ENCODE measurements at regions not wholly inside any gene's neighbourhood (a gene's known extent, or its start where the extent isn't known, plus 50 kb on each side); places are given as distances from the start of the nearest gene placed in this dataset.
"Not testable (repeated sequence)": the region's sequence is repeated elsewhere in the genome, so short reads cannot be mapped to it uniquely, and the experiment has no call there.

DNA sequence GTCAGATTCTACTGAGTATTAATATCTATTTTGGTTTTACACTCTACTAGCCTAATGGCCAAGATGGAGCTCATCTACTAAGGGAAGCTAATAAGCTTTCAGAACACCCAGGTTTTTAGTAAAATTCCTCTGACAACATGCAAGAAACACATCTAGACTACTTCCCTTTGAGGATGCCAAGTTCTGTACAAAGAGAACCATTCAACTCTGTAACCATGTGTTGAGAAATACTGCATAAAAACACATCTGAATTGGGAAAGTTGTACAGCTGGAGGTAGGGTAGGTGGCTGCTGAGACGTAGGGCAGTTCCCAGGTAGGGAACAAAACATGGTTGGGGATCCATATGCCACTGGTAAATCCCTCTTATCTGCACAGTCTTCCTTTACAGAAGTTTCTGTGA is 66.2 kb downstream of the SC5D start:
- no peak overlapping the region for H3K4me3 ChIP-seq (ENCODE audit: low read depth in 1 of 5, low read length in 5 of 5)
- peaks cover 0 to 6% (median 0%) of the 10 kb centered on the region in 5 donors for H3K27me3 ChIP-seq (ENCODE audit: control insufficient read depth in 5 of 5, insufficient read depth in 4 of 5, low read length in 5 of 5)
- H3K9me3 ChIP-seq (ENCODE audit: control insufficient read depth in 5 of 5, low read length in 5 of 5) = no peaks in the 10 kb centered on the region
- H3K4me1 ChIP-seq (ENCODE audit: control insufficient read depth in 5 of 5, insufficient read depth in 5 of 5, low read length in 5 of 5) = no peaks in the 10 kb centered on the region
- H3K36me3 ChIP-seq (ENCODE audit: control insufficient read depth in 5 of 5, insufficient read depth in 5 of 5, low read length in 5 of 5) = no peaks in the 10 kb centered on the region
- no peak overlapping the region for H3K9ac ChIP-seq (ENCODE audit: low read length in 5 of 5)
- H3K27ac ChIP-seq (ENCODE audit: low read depth, low read length) = no peak overlapping the region

- Histone ChIP-seq H3K9me3 (ENCODE audit: control insufficient read depth in 5 of 5, low read length in 5 of 5) (no peaks in the 10 kb centered on the region), H3K27me3 (ENCODE audit: control insufficient read depth in 5 of 5, insufficient read depth in 4 of 5, low read length in 5 of 5) (peaks cover 0 to 6% (median 0%) of the 10 kb centered on the region in 5 donors), H3K4me3 (ENCODE audit: low read depth in 1 of 5, low read length in 5 of 5) (no peak overlapping the region), H3K36me3 (ENCODE audit: control insufficient read depth in 5 of 5, insufficient read depth in 5 of 5, low read length in 5 of 5) (no peaks in the 10 kb centered on the region), H3K27ac (ENCODE audit: low read depth, low read length) (no peak overlapping the region), H3K4me1 (ENCODE audit: control insufficient read depth in 5 of 5, insufficient read depth in 5 of 5, low read length in 5 of 5) (no peaks in the 10 kb centered on the region), H3K9ac (ENCODE audit: low read length in 5 of 5) (no peak overlapping the region)
Measured at GRCh38 chr11:121359591-121359990, 67.0 kb downstream of the SC5D start.

DNA sequence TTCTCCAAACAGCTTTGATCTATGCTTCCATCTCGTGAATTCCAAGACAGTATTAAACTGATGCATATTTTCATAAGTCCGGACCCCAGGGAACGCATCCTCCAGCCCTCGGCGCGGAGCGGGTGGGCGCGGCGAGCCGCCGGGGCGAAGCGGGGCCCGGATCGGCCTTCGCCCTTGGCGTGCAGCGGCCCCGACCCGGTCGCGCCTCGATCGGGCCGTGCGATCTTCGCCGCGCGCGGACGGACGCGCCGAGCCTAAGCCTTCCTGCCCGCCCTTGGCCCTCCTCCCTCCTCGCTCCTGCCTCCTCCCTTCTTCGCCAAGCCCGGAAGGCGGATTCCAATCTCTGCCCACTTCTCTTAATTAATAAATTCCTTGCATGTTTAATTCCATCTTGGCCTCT is 70.4 kb downstream of the SC5D start:
- not testable (repeated sequence) for H3K27me3 ChIP-seq (ENCODE audit: control insufficient read depth in 5 of 5, insufficient read depth in 4 of 5, low read length in 5 of 5); H3K27ac ChIP-seq (ENCODE audit: low read depth, low read length); H3K9ac ChIP-seq (ENCODE audit: low read length in 5 of 5); H3K4me3 ChIP-seq (ENCODE audit: low read depth in 1 of 5, low read length in 5 of 5); H3K9me3 ChIP-seq (ENCODE audit: control insufficient read depth in 5 of 5, low read length in 5 of 5); H3K36me3 ChIP-seq (ENCODE audit: control insufficient read depth in 5 of 5, insufficient read depth in 5 of 5, low read length in 5 of 5)
- peaks cover 0 to 10% (median 7%) of the 10 kb centered on the region in 5 donors for H3K4me1 ChIP-seq (ENCODE audit: control insufficient read depth in 5 of 5, insufficient read depth in 5 of 5, low read length in 5 of 5)

GRCh38 chr11:121365304-121365703 is 72.7 kb downstream of the SC5D start:
- Histone ChIP-seq H3K9ac (ENCODE audit: low read length in 5 of 5) (no peak overlapping the region), H3K27ac (ENCODE audit: low read depth, low read length) (no peak overlapping the region), H3K9me3 (ENCODE audit: control insufficient read depth in 5 of 5, low read length in 5 of 5) (no peaks in the 10 kb centered on the region), H3K27me3 (ENCODE audit: control insufficient read depth in 5 of 5, insufficient read depth in 4 of 5, low read length in 5 of 5) (no peaks in the 10 kb centered on the region), H3K36me3 (ENCODE audit: control insufficient read depth in 5 of 5, insufficient read depth in 5 of 5, low read length in 5 of 5) (no peaks in the 10 kb centered on the region), H3K4me3 (ENCODE audit: low read depth in 1 of 5, low read length in 5 of 5) (no peak overlapping the region), H3K4me1 (ENCODE audit: control insufficient read depth in 5 of 5, insufficient read depth in 5 of 5, low read length in 5 of 5) (peaks cover 0 to 10% (median 7%) of the 10 kb centered on the region in 5 donors)

GRCh38 chr11:121366038-121366437 is 73.5 kb downstream of the SC5D start:
- H3K27ac ChIP-seq (ENCODE audit: low read depth, low read length) = no peak overlapping the region
- peaks cover 0 to 10% (median 7%) of the 10 kb centered on the region in 5 donors for H3K4me1 ChIP-seq (ENCODE audit: control insufficient read depth in 5 of 5, insufficient read depth in 5 of 5, low read length in 5 of 5)
- no peak overlapping the region for H3K4me3 ChIP-seq (ENCODE audit: low read depth in 1 of 5, low read length in 5 of 5)
- no peaks in the 10 kb centered on the region for H3K36me3 ChIP-seq (ENCODE audit: control insufficient read depth in 5 of 5, insufficient read depth in 5 of 5, low read length in 5 of 5)
- no peak overlapping the region for H3K9ac ChIP-seq (ENCODE audit: low read length in 5 of 5)
- H3K9me3 ChIP-seq (ENCODE audit: control insufficient read depth in 5 of 5, low read length in 5 of 5) = no peaks in the 10 kb centered on the region
- H3K27me3 ChIP-seq (ENCODE audit: control insufficient read depth in 5 of 5, insufficient read depth in 4 of 5, low read length in 5 of 5) = no peaks in the 10 kb centered on the region

DNA sequence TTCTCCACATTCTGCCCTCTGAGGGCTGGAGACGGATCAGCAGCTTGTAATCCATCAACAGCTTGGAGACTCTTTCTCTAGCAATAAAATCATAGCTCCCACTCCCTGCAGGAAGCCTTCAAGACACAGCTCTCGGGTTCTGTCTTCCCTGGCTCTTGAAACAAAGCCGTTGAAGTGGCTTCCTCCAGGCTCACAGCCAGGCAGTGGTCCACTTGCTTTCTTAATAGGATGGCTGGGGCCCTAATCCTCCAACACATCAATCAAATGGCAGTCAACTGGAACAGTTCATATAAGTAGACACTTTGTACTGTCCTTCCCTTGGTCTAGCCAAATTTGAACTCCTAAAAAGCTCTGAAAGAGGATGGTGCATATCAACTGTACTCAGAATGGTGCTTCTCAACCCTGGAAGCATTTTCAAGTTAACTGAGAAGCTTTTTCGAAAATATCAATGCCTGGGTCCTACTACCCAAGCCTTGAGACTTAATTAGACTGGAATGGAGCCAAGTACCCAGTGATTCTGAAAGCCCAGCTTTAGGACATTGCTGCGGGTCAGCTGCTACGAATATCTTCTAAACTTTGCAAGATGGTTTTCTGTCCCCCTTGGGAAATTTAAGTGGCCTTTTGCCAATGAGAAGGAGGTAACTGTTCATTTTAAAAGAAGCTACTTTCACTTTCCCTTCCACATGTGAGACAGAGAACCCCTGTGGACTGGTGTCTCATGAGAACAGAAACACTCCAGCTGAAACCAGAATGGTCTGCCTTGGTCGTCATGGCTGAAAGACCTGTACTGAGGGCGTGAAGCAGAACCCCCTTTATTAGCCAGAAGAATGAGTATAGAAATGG is 74.7 kb downstream of the SC5D start:
- H3K36me3 ChIP-seq (ENCODE audit: control insufficient read depth in 5 of 5, insufficient read depth in 5 of 5, low read length in 5 of 5) = no peaks in the 10 kb centered on the region
- no peak overlapping the region for H3K9ac ChIP-seq (ENCODE audit: low read length in 5 of 5)
- H3K27ac ChIP-seq (ENCODE audit: low read depth, low read length) = no peak overlapping the region
- H3K27me3 ChIP-seq (ENCODE audit: control insufficient read depth in 5 of 5, insufficient read depth in 4 of 5, low read length in 5 of 5) = no peaks in the 10 kb centered on the region
- H3K4me1 ChIP-seq (ENCODE audit: control insufficient read depth in 5 of 5, insufficient read depth in 5 of 5, low read length in 5 of 5) = peaks cover 0 to 10% (median 7%) of the 10 kb centered on the region in 5 donors
- peak overlapping the region in 2 of 5 donors; percentile 3 to 39 for H3K4me3 ChIP-seq (ENCODE audit: low read depth in 1 of 5, low read length in 5 of 5)
- no peaks in the 10 kb centered on the region for H3K9me3 ChIP-seq (ENCODE audit: control insufficient read depth in 5 of 5, low read length in 5 of 5)

DNA sequence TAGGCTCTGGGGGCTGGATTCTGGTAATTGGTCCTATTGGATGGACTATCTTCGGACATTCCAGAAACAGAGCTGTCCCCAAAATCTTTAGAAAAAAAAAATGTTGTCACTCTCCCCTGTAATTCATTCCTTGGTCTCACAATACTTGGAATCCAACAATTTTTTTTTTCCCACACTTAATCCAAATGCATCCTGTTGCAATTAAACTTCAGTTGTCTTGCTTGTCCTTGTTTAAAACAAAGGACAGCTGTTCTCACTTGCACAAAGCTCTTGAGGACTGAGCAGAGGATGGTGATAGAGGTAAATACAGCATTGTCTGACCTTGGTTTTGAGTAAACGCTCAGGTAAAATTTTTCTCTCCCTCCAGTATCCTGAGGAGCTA is 75.3 kb downstream of the SC5D start:
- Histone ChIP-seq H3K9me3 (ENCODE audit: control insufficient read depth in 5 of 5, low read length in 5 of 5) (no peaks in the 10 kb centered on the region), H3K27ac (ENCODE audit: low read depth, low read length) (no peak overlapping the region), H3K27me3 (ENCODE audit: control insufficient read depth in 5 of 5, insufficient read depth in 4 of 5, low read length in 5 of 5) (no peaks in the 10 kb centered on the region), H3K4me1 (ENCODE audit: control insufficient read depth in 5 of 5, insufficient read depth in 5 of 5, low read length in 5 of 5) (peaks cover 0 to 10% (median 7%) of the 10 kb centered on the region in 5 donors), H3K9ac (ENCODE audit: low read length in 5 of 5) (no peak overlapping the region), H3K4me3 (ENCODE audit: low read depth in 1 of 5, low read length in 5 of 5) (peak overlapping the region in 1 of 5 donors; percentile 3), H3K36me3 (ENCODE audit: control insufficient read depth in 5 of 5, insufficient read depth in 5 of 5, low read length in 5 of 5) (no peaks in the 10 kb centered on the region)

GRCh38 chr11:121368364-121369240 is 76.0 kb downstream of the SC5D start:
- H3K9ac ChIP-seq (ENCODE audit: low read length in 5 of 5) = no peak overlapping the region
- H3K27ac ChIP-seq (ENCODE audit: low read depth, low read length) = no peak overlapping the region
- H3K4me1 ChIP-seq (ENCODE audit: control insufficient read depth in 5 of 5, insufficient read depth in 5 of 5, low read length in 5 of 5) = peaks cover 0 to 10% (median 7%) of the 10 kb centered on the region in 5 donors
- H3K4me3 ChIP-seq (ENCODE audit: low read depth in 1 of 5, low read length in 5 of 5) = no peak overlapping the region
- no peaks in the 10 kb centered on the region for H3K9me3 ChIP-seq (ENCODE audit: control insufficient read depth in 5 of 5, low read length in 5 of 5)
- H3K36me3 ChIP-seq (ENCODE audit: control insufficient read depth in 5 of 5, insufficient read depth in 5 of 5, low read length in 5 of 5) = no peaks in the 10 kb centered on the region
- H3K27me3 ChIP-seq (ENCODE audit: control insufficient read depth in 5 of 5, insufficient read depth in 4 of 5, low read length in 5 of 5) = no peaks in the 10 kb centered on the region

- H3K4me3 ChIP-seq (ENCODE audit: low read depth in 1 of 5, low read length in 5 of 5) = no peak overlapping the region
- peaks cover 0 to 10% (median 7%) of the 10 kb centered on the region in 5 donors for H3K4me1 ChIP-seq (ENCODE audit: control insufficient read depth in 5 of 5, insufficient read depth in 5 of 5, low read length in 5 of 5)
- H3K36me3 ChIP-seq (ENCODE audit: control insufficient read depth in 5 of 5, insufficient read depth in 5 of 5, low read length in 5 of 5) = no peaks in the 10 kb centered on the region
- H3K27me3 ChIP-seq (ENCODE audit: control insufficient read depth in 5 of 5, insufficient read depth in 4 of 5, low read length in 5 of 5) = no peaks in the 10 kb centered on the region
- H3K27ac ChIP-seq (ENCODE audit: low read depth, low read length) = no peak overlapping the region
- no peaks in the 10 kb centered on the region for H3K9me3 ChIP-seq (ENCODE audit: control insufficient read depth in 5 of 5, low read length in 5 of 5)
- no peak overlapping the region for H3K9ac ChIP-seq (ENCODE audit: low read length in 5 of 5)
Measured at GRCh38 chr11:121369366-121369765, 76.8 kb downstream of the SC5D start.

DNA sequence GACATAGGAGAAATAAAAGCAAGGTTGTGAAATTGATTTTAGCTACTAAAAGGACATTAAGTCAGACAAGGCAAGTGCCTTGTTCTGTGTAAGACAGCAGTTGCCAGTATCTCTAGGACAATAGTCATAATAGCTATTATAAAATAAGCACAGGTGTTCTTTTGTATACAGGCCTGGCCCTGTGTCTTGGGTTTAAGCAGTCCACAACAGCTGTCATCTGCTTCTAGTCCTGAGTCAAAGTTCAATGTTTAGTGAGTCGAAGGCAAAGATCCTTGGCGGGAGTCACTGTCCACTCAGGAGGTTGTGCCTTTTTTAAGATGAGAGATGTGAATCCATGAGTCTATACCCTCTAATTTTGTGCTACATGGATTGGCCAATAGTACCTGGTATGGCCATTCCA is 79.5 kb downstream of the SC5D start:
- no peak overlapping the region for H3K4me3 ChIP-seq (ENCODE audit: low read depth in 1 of 5, low read length in 5 of 5)
- peaks cover 0 to 9% (median 7%) of the 10 kb centered on the region in 5 donors for H3K4me1 ChIP-seq (ENCODE audit: control insufficient read depth in 5 of 5, insufficient read depth in 5 of 5, low read length in 5 of 5)
- no peaks in the 10 kb centered on the region for H3K9me3 ChIP-seq (ENCODE audit: control insufficient read depth in 5 of 5, low read length in 5 of 5)
- no peak overlapping the region for H3K9ac ChIP-seq (ENCODE audit: low read length in 5 of 5)
- H3K27me3 ChIP-seq (ENCODE audit: control insufficient read depth in 5 of 5, insufficient read depth in 4 of 5, low read length in 5 of 5) = no peaks in the 10 kb centered on the region
- no peaks in the 10 kb centered on the region for H3K36me3 ChIP-seq (ENCODE audit: control insufficient read depth in 5 of 5, insufficient read depth in 5 of 5, low read length in 5 of 5)
- H3K27ac ChIP-seq (ENCODE audit: low read depth, low read length) = no peak overlapping the region

Measured in subcutaneous abdominal adipose tissue (tissue), 5 donors.